Trophoblast cell (in vitro differentiated cells and primary cell): ENCODE measurements at regions not wholly inside any gene's neighbourhood (a gene's known extent, or its start where the extent isn't known, plus 50 kb on each side); places are given as distances from the start of the nearest gene placed in this dataset.

Experiments used
- DNase-seq, 2 donors: peaks; one replicate each; pipeline ENCODE4 v3.0.0-alpha.2; 2016
- H2AFZ ChIP-seq: 2 replicates; pipeline ENCODE4 v1.6.1; 2013; ENCODE audit warnings: low read length, moderate library complexity, mild to moderate bottlenecking; ENCODE audit not compliant: insufficient read depth, poor library complexity
- H2AK5ac ChIP-seq: 2 replicates; pipeline ENCODE4 v1.6.1; 2013; ENCODE audit warnings: mild to moderate bottlenecking, low read length
- H2BK120ac ChIP-seq: 2 replicates; pipeline ENCODE4 v1.6.1; 2013; ENCODE audit warnings: low read length, mild to moderate bottlenecking, moderate library complexity; ENCODE audit not compliant: insufficient read depth, poor library complexity
- H2BK12ac ChIP-seq: 2 replicates; pipeline ENCODE4 v1.6.1; 2013; ENCODE audit warnings: mild to moderate bottlenecking, low read length, moderate library complexity
- H2BK5ac ChIP-seq: 2 replicates; pipeline ENCODE4 v1.6.1; 2013; ENCODE audit warnings: low read length, low read depth, moderate library complexity, mild to moderate bottlenecking; ENCODE audit not compliant: poor library complexity
- H3K14ac ChIP-seq: 2 replicates; pipeline ENCODE4 v1.6.1; 2013; ENCODE audit warnings: mild to moderate bottlenecking, low read length
- H3K18ac ChIP-seq: 2 replicates; pipeline ENCODE4 v1.6.1; 2013; ENCODE audit warnings: mild to moderate bottlenecking, low read length
- H3K23ac ChIP-seq: 2 replicates; pipeline ENCODE4 v1.6.1; 2013; ENCODE audit warnings: low read length
- H3K27ac ChIP-seq: 2 replicates; pipeline ENCODE4 v1.5.1; 2013; ENCODE audit warnings: low read depth, mild to moderate bottlenecking, inconsistent platforms, low read length, moderate library complexity
- H3K27me3 ChIP-seq: 2 replicates; pipeline ENCODE4 v1.6.1; 2013; ENCODE audit warnings: inconsistent platforms, mild to moderate bottlenecking, low read length, moderate library complexity; ENCODE audit not compliant: insufficient read depth
- H3K36me3 ChIP-seq, 2 experiments: 1 replicate in 1 of 2; 2 replicates in 1 of 2; pipeline ENCODE4 v1.6.1; 2013; ENCODE audit warnings: low read length in 2 of 2, mild to moderate bottlenecking in 2 of 2, moderate library complexity in 1 of 2; ENCODE audit not compliant: insufficient read depth in 2 of 2, control insufficient read depth in 1 of 2
- H3K4ac ChIP-seq: 2 replicates; pipeline ENCODE4 v1.6.1; 2013; ENCODE audit warnings: low read depth, mild to moderate bottlenecking, low read length, moderate library complexity
- H3K4me1 ChIP-seq, 2 experiments: 1 replicate in 1 of 2; 2 replicates in 1 of 2; pipeline ENCODE4 v1.6.1; 2013; ENCODE audit warnings: low read length in 2 of 2, mild to moderate bottlenecking in 2 of 2, moderate library complexity in 1 of 2; ENCODE audit not compliant: insufficient read depth in 2 of 2, control insufficient read depth in 1 of 2
- H3K4me2 ChIP-seq: 2 replicates; pipeline ENCODE4 v1.6.1; 2013; ENCODE audit warnings: inconsistent platforms, mild to moderate bottlenecking, low read length, moderate library complexity
- H3K4me3 ChIP-seq: 2 replicates; pipeline ENCODE4 v1.5.1; 2013; ENCODE audit warnings: mild to moderate bottlenecking, low read depth, low read length, inconsistent platforms
- H3K79me1 ChIP-seq: one replicate; pipeline ENCODE4 v1.6.1; 2013; ENCODE audit warnings: low read length
- H3K79me2 ChIP-seq: 2 replicates; pipeline ENCODE4 v1.6.1; 2013; ENCODE audit warnings: low read length, mild to moderate bottlenecking; ENCODE audit not compliant: control insufficient read depth, insufficient read depth, poor library complexity
- H3K9ac ChIP-seq: 2 replicates; pipeline ENCODE4 v1.6.1; 2013; ENCODE audit warnings: mild to moderate bottlenecking, low read length
- H3K9me3 ChIP-seq: 2 replicates; pipeline ENCODE4 v1.6.1; 2013; ENCODE audit warnings: low read depth, mild to moderate bottlenecking, control low read depth, inconsistent platforms, low read length; ENCODE audit not compliant: insufficient read depth
- H4K12ac ChIP-seq: 2 replicates; pipeline ENCODE4 v1.6.1; 2013; ENCODE audit warnings: low read depth, mild to moderate bottlenecking, low read length, moderate library complexity
- H4K8ac ChIP-seq: 2 replicates; pipeline ENCODE4 v1.6.1; 2013; ENCODE audit warnings: low read depth, mild to moderate bottlenecking, low read length, moderate library complexity
- H4K91ac ChIP-seq: one replicate; pipeline ENCODE4 v1.6.1; 2013; ENCODE audit warnings: low read depth, mild to moderate bottlenecking, low read length, moderate library complexity
- WGBS: extraction: QIAGEN DNeasy Blood & Tissue Kit; methylation state at CpG from one replicate; pipeline ENCODE4 v1.1.7; 2013; ENCODE audit warnings: missing lambda C conversion rate; ENCODE audit not compliant: insufficient read length, insufficient coverage; ENCODE audit errors: extremely low coverage; 5-methylcytosine and 5-hydroxymethylcytosine counted together

- no peaks in the 10 kb centered on the region for H3K36me3 ChIP-seq
- no peak overlapping the region for H3K27ac ChIP-seq
- no peak overlapping the region for H3K4me3 ChIP-seq
- no CpG with 5 or more reads among the region's 2 CpGs for WGBS
- no peaks in the 10 kb centered on the region for H3K79me1 ChIP-seq
- no peaks in the 10 kb centered on the region for H3K4me1 ChIP-seq
- no peak overlapping the region for H2BK120ac ChIP-seq
- no peak overlapping the region for H3K4ac ChIP-seq
- no peak overlapping the region for H4K12ac ChIP-seq
- no peak overlapping the region for H2AK5ac ChIP-seq
- no peaks in the 10 kb centered on the region for H3K79me2 ChIP-seq
- no peak for DNase-seq
- no peaks in the 10 kb centered on the region for H3K27me3 ChIP-seq
- H4K8ac ChIP-seq: no peak overlapping the region
- no peak overlapping the region for H3K4me2 ChIP-seq
- H3K9ac ChIP-seq: no peak overlapping the region
- H3K9me3 ChIP-seq: no peaks in the 10 kb centered on the region
- H3K18ac ChIP-seq: no peak overlapping the region
- H3K14ac ChIP-seq: no peak overlapping the region
- no peak overlapping the region for H4K91ac ChIP-seq
- no peak overlapping the region for H2BK5ac ChIP-seq
- no peak overlapping the region for H3K23ac ChIP-seq
- H2BK12ac ChIP-seq: no peak overlapping the region
- no peak overlapping the region for H2AFZ ChIP-seq
These were observed 285.0 kb upstream of the SPTLC3 start for GRCh38 chr20:12723811-12724210.

GRCh38 chr20:12728782-12729181 lies 280.0 kb upstream of the SPTLC3 start:
- Histone ChIP-seq H2BK5ac (no peak overlapping the region), H3K4ac (no peak overlapping the region), H3K27me3 (no peaks in the 10 kb centered on the region), H3K27ac (no peak overlapping the region), H3K9ac (no peak overlapping the region), H3K4me3 (no peak overlapping the region), H2AFZ (no peak overlapping the region), H3K36me3 (no peaks in the 10 kb centered on the region), H3K23ac (peak overlapping the region; percentile 2), H4K12ac (no peak overlapping the region), H2BK12ac (no peak overlapping the region), H3K14ac (no peak overlapping the region), H3K79me1 (no peaks in the 10 kb centered on the region), H3K4me1 (no peaks in the 10 kb centered on the region), H3K9me3 (no peaks in the 10 kb centered on the region), H3K79me2 (no peaks in the 10 kb centered on the region), H3K4me2 (no peak overlapping the region), H3K18ac (no peak overlapping the region), H2BK120ac (no peak overlapping the region), H2AK5ac (no peak overlapping the region), H4K8ac (no peak overlapping the region), H4K91ac (no peak overlapping the region)
- no peak for DNase-seq
- no CpG with 5 or more reads among the region's 3 CpGs for WGBS

GRCh38 chr20:12729326-12729725 lies 279.4 kb upstream of the SPTLC3 start:
- H3K36me3 ChIP-seq: no peaks in the 10 kb centered on the region
- H2BK12ac ChIP-seq: no peak overlapping the region
- H3K9me3 ChIP-seq: no peaks in the 10 kb centered on the region
- H2BK120ac ChIP-seq: no peak overlapping the region
- no peak overlapping the region for H4K12ac ChIP-seq
- H4K8ac ChIP-seq: no peak overlapping the region
- H3K27me3 ChIP-seq: no peaks in the 10 kb centered on the region
- no peak overlapping the region for H3K4me3 ChIP-seq
- no peak overlapping the region for H3K4me2 ChIP-seq
- no peak overlapping the region for H3K18ac ChIP-seq
- no peak overlapping the region for H3K23ac ChIP-seq
- H3K27ac ChIP-seq: no peak overlapping the region
- no peak for DNase-seq
- no peaks in the 10 kb centered on the region for H3K4me1 ChIP-seq
- no peaks in the 10 kb centered on the region for H3K79me1 ChIP-seq
- no peak overlapping the region for H3K4ac ChIP-seq
- H2AK5ac ChIP-seq: no peak overlapping the region
- no peak overlapping the region for H2AFZ ChIP-seq
- no peak overlapping the region for H3K14ac ChIP-seq
- H4K91ac ChIP-seq: no peak overlapping the region
- H3K9ac ChIP-seq: no peak overlapping the region
- no peak overlapping the region for H2BK5ac ChIP-seq
- H3K79me2 ChIP-seq: no peaks in the 10 kb centered on the region

GRCh38 chr20:12733811-12734210 lies 275.0 kb upstream of the SPTLC3 start:
- no peak overlapping the region for H3K23ac ChIP-seq
- no peak overlapping the region for H3K14ac ChIP-seq
- DNase-seq: no peak
- H3K36me3 ChIP-seq: no peaks in the 10 kb centered on the region
- no peak overlapping the region for H4K8ac ChIP-seq
- no peak overlapping the region for H4K12ac ChIP-seq
- H2AK5ac ChIP-seq: no peak overlapping the region
- no peak overlapping the region for H3K4me3 ChIP-seq
- H3K9ac ChIP-seq: no peak overlapping the region
- no CpG with 5 or more reads among the region's 3 CpGs for WGBS
- H2BK12ac ChIP-seq: no peak overlapping the region
- H3K4me2 ChIP-seq: no peak overlapping the region
- no peak overlapping the region for H2BK5ac ChIP-seq
- no peaks in the 10 kb centered on the region for H3K27me3 ChIP-seq
- no peaks in the 10 kb centered on the region for H3K9me3 ChIP-seq
- no peaks in the 10 kb centered on the region for H3K79me1 ChIP-seq
- no peak overlapping the region for H3K18ac ChIP-seq
- H3K79me2 ChIP-seq: no peaks in the 10 kb centered on the region
- H4K91ac ChIP-seq: no peak overlapping the region
- no peak overlapping the region for H3K27ac ChIP-seq
- no peak overlapping the region for H2BK120ac ChIP-seq
- no peak overlapping the region for H2AFZ ChIP-seq
- peaks cover 0 to 2% of the 10 kb centered on the region in 2 experiments for H3K4me1 ChIP-seq
- H3K4ac ChIP-seq: no peak overlapping the region
